ENCODE measurements at regions not wholly inside any gene's neighbourhood (a gene's known extent, or its start where the extent isn't known, plus 50 kb on each side); places are given as distances from the start of the nearest gene placed in this dataset.

DNA sequence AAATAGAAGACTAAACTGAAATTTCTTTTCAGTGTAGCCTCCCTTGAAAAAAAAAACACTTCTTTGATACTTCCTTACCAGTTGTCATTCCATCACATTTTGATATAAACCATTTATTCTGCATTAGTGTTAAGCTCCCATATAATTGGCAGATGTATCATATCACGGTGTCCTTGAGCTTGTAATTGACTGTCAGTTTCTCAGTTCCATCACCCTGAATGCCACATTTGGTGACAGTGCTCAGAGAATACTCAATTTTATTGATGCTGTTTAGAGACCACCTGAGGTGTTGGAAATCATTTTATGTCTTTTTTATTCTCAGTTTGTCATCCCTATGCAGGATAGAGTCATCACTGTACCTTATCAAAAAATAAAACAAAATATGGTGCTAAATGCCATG lies 1528.2 kb downstream of the RAPGEF2 start:
- no peak overlapping the region for H3K4me3 ChIP-seq (ENCODE audit: low read depth, low read length)
- TF ChIP-seq, protein P1, sequence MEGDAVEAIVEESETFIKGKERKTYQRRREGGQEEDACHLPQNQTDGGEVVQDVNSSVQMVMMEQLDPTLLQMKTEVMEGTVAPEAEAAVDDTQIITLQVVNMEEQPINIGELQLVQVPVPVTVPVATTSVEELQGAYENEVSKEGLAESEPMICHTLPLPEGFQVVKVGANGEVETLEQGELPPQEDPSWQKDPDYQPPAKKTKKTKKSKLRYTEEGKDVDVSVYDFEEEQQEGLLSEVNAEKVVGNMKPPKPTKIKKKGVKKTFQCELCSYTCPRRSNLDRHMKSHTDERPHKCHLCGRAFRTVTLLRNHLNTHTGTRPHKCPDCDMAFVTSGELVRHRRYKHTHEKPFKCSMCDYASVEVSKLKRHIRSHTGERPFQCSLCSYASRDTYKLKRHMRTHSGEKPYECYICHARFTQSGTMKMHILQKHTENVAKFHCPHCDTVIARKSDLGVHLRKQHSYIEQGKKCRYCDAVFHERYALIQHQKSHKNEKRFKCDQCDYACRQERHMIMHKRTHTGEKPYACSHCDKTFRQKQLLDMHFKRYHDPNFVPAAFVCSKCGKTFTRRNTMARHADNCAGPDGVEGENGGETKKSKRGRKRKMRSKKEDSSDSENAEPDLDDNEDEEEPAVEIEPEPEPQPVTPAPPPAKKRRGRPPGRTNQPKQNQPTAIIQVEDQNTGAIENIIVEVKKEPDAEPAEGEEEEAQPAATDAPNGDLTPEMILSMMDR (IDR thresholded peaks at IDR 0.05; ENCODE audit: insufficient read depth, low read length) = no peak
- DNase-seq (ENCODE audit: low read depth) = no peak

DNA sequence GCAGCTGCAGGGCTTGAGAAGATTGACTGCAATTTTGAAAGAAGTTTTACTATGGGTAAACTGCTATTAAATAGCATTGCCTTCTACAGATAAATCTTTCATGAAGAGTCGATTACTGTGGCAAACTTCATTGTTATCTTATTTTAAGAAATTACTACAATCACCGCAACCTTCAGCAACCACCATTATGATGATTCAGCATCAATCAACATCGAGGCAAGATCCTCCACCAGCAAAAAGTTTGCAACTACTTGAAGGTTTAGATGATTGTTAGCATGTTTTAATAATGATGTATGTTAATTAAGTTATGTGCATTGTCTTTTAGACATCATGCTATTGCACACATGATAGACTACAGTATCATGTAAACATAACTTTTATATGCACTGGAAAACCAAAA lies 1511.0 kb downstream of the FSTL5 start:
- no peak for DNase-seq (ENCODE audit: low read depth)
- TF ChIP-seq, protein P1 (IDR thresholded peaks at IDR 0.05; ENCODE audit: insufficient read depth, low read length) = no peak
- H3K4me3 ChIP-seq (ENCODE audit: low read depth, low read length) = no peak overlapping the region

DNA sequence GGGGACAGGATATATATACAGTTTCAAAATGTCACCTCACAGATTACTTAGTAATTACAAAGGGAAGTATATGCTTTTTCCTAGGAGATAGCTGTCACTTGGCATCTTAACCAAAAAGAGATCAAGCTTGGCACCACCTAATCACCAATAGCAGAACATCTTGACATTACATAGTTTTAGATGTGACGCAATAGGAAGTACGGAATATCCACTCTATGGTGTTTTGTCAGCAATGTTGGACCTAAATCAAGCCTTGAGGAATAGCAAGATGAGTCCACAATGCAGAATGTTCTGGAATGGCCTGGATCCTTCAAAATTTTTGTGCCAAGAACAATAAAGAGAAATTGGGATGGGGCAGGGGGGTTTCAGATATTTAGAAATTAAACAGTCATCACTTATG lies 1488.2 kb downstream of the FSTL5 start:
- no peak for DNase-seq (ENCODE audit: low read depth)
- TF ChIP-seq, protein P1 (IDR thresholded peaks at IDR 0.05; ENCODE audit: insufficient read depth, low read length) = no peak
- H3K4me3 ChIP-seq (ENCODE audit: low read depth, low read length) = no peak overlapping the region

DNA sequence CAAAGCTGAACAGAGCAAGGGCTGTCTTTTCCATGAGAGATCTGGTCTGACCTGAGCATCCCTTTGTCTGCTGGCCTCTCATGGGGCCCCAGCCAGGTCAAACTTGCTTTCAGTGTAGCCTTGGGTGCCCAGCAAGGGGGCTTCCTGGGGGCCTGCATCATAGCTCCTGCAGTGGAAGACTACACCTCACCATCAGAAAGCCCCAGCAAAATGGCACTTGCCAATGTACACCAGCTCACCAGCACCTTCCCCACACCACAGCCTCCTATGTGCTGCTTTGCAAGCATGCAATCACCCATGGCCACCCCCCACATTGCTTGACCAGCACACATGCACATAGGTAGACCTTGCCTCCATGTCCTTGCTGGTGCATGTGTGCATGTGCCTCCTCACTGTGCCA lies 1478.1 kb downstream of the FSTL5 start:
- no peak overlapping the region for H3K4me3 ChIP-seq (ENCODE audit: low read depth, low read length)
- no peak for DNase-seq (ENCODE audit: low read depth)
- TF ChIP-seq, protein P1 (IDR thresholded peaks at IDR 0.05; ENCODE audit: insufficient read depth, low read length) = no peak

DNA sequence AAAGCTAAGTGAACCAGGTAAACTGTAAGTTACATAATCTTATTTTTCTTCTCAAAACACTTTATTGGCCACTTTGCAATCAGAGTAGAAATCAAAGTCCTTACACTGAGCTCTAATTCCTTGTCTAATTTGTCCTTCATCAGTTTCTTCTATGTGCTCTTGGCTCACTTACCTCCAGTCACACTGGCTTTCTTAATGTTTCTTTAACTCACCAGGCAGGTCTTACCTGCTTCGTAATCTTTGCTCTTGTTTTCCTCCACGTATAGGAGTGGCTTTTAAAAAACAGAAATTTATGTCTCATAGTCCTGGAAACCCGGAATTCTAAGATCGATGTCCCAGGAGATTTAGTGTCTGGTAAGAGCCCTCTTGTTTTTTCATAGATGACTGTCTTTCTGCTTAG lies 1462.1 kb downstream of the FSTL5 start:
- DNase-seq (ENCODE audit: low read depth) = no peak
- TF ChIP-seq, protein P1 (IDR thresholded peaks at IDR 0.05; ENCODE audit: insufficient read depth, low read length) = no peak
- H3K4me3 ChIP-seq (ENCODE audit: low read depth, low read length) = no peak overlapping the region

DNA sequence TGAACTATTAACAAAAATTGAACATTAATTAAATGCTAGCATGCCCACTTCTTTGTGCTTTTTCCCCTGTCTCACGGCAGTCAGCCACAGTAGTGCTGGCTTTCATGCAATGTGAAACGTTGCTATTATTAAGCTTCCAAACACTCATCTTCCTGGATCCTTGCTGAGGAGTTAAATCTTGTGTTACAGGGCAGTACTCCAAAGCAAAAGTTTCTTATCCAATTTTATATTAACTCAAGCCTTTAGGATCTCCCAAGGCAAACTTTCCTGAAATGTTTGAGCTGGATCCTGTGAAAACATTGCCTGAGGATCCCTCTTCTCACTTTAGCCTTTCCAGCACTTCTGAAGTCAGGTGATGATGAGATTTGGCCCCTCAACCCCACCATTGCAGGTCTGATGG lies 1454.8 kb downstream of the FSTL5 start:
- no peak overlapping the region for H3K4me3 ChIP-seq (ENCODE audit: low read depth, low read length)
- TF ChIP-seq, protein P1 (IDR thresholded peaks at IDR 0.05; ENCODE audit: insufficient read depth, low read length) = no peak
- no peak for DNase-seq (ENCODE audit: low read depth)

DNA sequence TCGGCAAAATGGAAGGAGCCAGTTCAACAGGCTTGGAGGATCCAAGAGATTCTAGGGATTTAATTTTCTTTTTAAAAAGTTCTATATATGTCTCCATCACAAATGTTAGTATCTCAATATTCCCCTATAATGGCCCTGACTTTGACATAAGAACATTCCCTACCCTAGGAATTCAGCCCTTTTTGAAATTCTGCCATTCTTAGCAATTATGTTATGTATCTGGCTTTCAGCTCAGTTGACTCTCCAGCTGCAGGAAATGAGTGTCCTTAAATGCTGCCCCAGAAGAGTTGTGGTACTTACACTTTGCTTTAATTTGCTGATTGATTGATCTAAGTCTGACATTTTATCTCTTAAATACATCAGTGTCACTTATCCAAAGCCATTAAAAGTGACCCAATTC lies 1454.3 kb downstream of the FSTL5 start:
- TF ChIP-seq, protein P1 (IDR thresholded peaks at IDR 0.05; ENCODE audit: insufficient read depth, low read length) = no peak
- no peak for DNase-seq (ENCODE audit: low read depth)
- H3K4me3 ChIP-seq (ENCODE audit: low read depth, low read length) = no peak overlapping the region

Data from fibroblast of the aortic adventitia (primary cell).